ENCODE measurements at regions not wholly inside any gene's neighbourhood (a gene's known extent, or its start where the extent isn't known, plus 50 kb on each side); places are given as distances from the start of the nearest gene placed in this dataset.
"Not testable (repeated sequence)": the region's sequence is repeated elsewhere in the genome, so short reads cannot be mapped to it uniquely, and the experiment has no call there.

GRCh38 chr19:14328406-14328805 lies 52.8 kb upstream of the ADGRE5 start:
- intact Hi-C loops (cut with DNase I), result no loop called here
- no peak for ATAC-seq
- DNase-seq (ENCODE audit: low spot score), result no peak

- DNase-seq (ENCODE audit: low spot score); ATAC-seq; intact Hi-C loops (cut with DNase I): not testable (repeated sequence)
These were observed 54.2 kb upstream of the ADGRE5 start for GRCh38 chr19:14327061-14327460.

GRCh38 chr19:14325863-14326262 lies 55.4 kb upstream of the ADGRE5 start:
- ATAC-seq, result no peak
- no peak for DNase-seq (ENCODE audit: low spot score)
- intact Hi-C loops (cut with DNase I), result no loop called here

- DNase-seq (ENCODE audit: low spot score), result no peak
These were observed 56.1 kb upstream of the ADGRE5 start for GRCh38 chr19:14325134-14325533.

GRCh38 chr19:14322889-14323463 lies 58.3 kb upstream of the ADGRE5 start:
- intact Hi-C loops (cut with DNase I), result no loop called here
- no peak for ATAC-seq
- no peak for DNase-seq (ENCODE audit: low spot score)

More at GRCh38 chr19:14325134-14325533, 56.1 kb upstream of the ADGRE5 start:
- intact Hi-C loops (cut with DNase I), result no loop called here
- ATAC-seq, result no peak

- intact Hi-C loops (cut with DNase I), result no loop called here
- DNase-seq (ENCODE audit: low spot score), result no peak
- no peak for ATAC-seq
These were observed 61.0 kb upstream of the ADGRE5 start for GRCh38 chr19:14320253-14320652.

- DNase-seq (ENCODE audit: low spot score); ATAC-seq: not testable (repeated sequence)
These were observed 61.5 kb upstream of the ADGRE5 start for GRCh38 chr19:14319720-14320119.

GRCh38 chr19:14318873-14319272 lies 62.4 kb upstream of the ADGRE5 start:
- DNase-seq (ENCODE audit: low spot score) (no peak), ATAC-seq (no peak)
- intact Hi-C loops (cut with DNase I), result no loop called here

More at GRCh38 chr19:14319720-14320119, 61.5 kb upstream of the ADGRE5 start:
- intact Hi-C loops (cut with DNase I), result not testable (repeated sequence)

- ATAC-seq (no peak), DNase-seq (ENCODE audit: low spot score) (no peak)
- intact Hi-C loops (cut with DNase I), result no loop called here
These were observed 64.1 kb upstream of the ADGRE5 start for GRCh38 chr19:14317157-14317556.

GRCh38 chr19:14315433-14315832 lies 65.8 kb upstream of the ADGRE5 start:
- ATAC-seq, result no peak
- DNase-seq (ENCODE audit: low spot score), result no peak
- intact Hi-C loops (cut with DNase I), result no loop called here

GRCh38 chr19:14310055-14310454 lies 71.2 kb upstream of the ADGRE5 start:
- no peak for DNase-seq (ENCODE audit: low spot score)
- ATAC-seq, result no peak
- intact Hi-C loops (cut with DNase I), result no loop called here

GRCh38 chr19:14305706-14306105 lies 75.5 kb upstream of the ADGRE5 start:
- intact Hi-C loops (cut with DNase I), result no loop called here
- ATAC-seq (no peak), DNase-seq (ENCODE audit: low spot score) (no peak)

GRCh38 chr19:14301150-14301549 lies 80.1 kb upstream of the ADGRE5 start:
- ATAC-seq, result no peak
- intact Hi-C loops (cut with DNase I), result no loop called here
- no peak for DNase-seq (ENCODE audit: low spot score)

- intact Hi-C loops (cut with DNase I), result no loop called here
- no peak for DNase-seq (ENCODE audit: low spot score)
- no peak for ATAC-seq
These were observed 80.9 kb upstream of the ADGRE5 start for GRCh38 chr19:14300303-14300702.

GRCh38 chr19:14299224-14299827 lies 81.9 kb upstream of the ADGRE5 start:
- ATAC-seq; intact Hi-C loops (cut with DNase I); DNase-seq (ENCODE audit: low spot score): not testable (repeated sequence)

GRCh38 chr19:14297883-14298576 lies 83.2 kb upstream of the ADGRE5 start:
- DNase-seq (ENCODE audit: low spot score); intact Hi-C loops (cut with DNase I): not testable (repeated sequence)
- ATAC-seq, result peak; percentile 54

GRCh38 chr19:14294974-14295373 lies 86.3 kb upstream of the ADGRE5 start:
- DNase-seq (ENCODE audit: low spot score); ATAC-seq; intact Hi-C loops (cut with DNase I): not testable (repeated sequence)

GRCh38 chr19:14293816-14294170 lies 87.5 kb upstream of the ADGRE5 start:
- intact Hi-C loops (cut with DNase I); DNase-seq (ENCODE audit: low spot score); ATAC-seq: not testable (repeated sequence)

- intact Hi-C loops (cut with DNase I); DNase-seq (ENCODE audit: low spot score): not testable (repeated sequence)
- ATAC-seq, result peak; percentile 64
These were observed 87.3 kb upstream of the ADGRL1 start for GRCh38 chr19:14293101-14293815.

GRCh38 chr19:14289810-14290209 lies 83.8 kb upstream of the ADGRL1 start:
- DNase-seq (ENCODE audit: low spot score); ATAC-seq; intact Hi-C loops (cut with DNase I): not testable (repeated sequence)

All from sciatic nerve (tissue), 2 donors.